Psoas muscle (tissue), 7 donors: ENCODE measurements at regions not wholly inside any gene's neighbourhood (a gene's known extent, or its start where the extent isn't known, plus 50 kb on each side); places are given as distances from the start of the nearest gene placed in this dataset.
A peak's percentile ranks its signal among the peaks of the same experiment; 100 is the strongest.

ENCODE experiments used
- ATAC-seq, 4 donors: fragments of 200-7000 bp; cut with Tn5 transposase; one replicate each; pipeline ENCODE4 v1.9.1; 2020; ENCODE audit warnings: moderate library complexity in 3 of 4, mild to moderate bottlenecking in 2 of 4
- DNase-seq, 2 donors: peaks; one replicate each; pipeline ENCODE4 v3.0.0-alpha.2; 2020
- H3K27ac ChIP-seq: fragments of 200-600 bp; one replicate; pipeline ENCODE4 v1.8.0; 2022
- H3K27me3 ChIP-seq, 3 donors: fragments of 200-600 bp in 1 of 3; one replicate each; pipeline versions ENCODE4 v1.6.1 to v1.8.0; 2013 to 2022; ENCODE audit warnings: low read length in 2 of 3, mild to moderate bottlenecking in 2 of 3, moderate library complexity in 1 of 3; ENCODE audit not compliant: insufficient read depth in 3 of 3
- H3K36me3 ChIP-seq, 2 donors: fragments of 200-600 bp in 1 of 2; one replicate each; pipeline versions ENCODE4 v1.6.1 to v1.8.0; 2013 to 2022; ENCODE audit warnings: low read depth in 1 of 2, mild to moderate bottlenecking in 1 of 2, moderate library complexity in 1 of 2; ENCODE audit not compliant: insufficient read depth in 1 of 2
- H3K4me1 ChIP-seq: fragments of 200-600 bp; one replicate; pipeline ENCODE4 v1.8.0; 2022
- H3K4me3 ChIP-seq: fragments of 200-600 bp; one replicate; pipeline ENCODE4 v1.8.0; 2022; ENCODE audit warnings: mild to moderate bottlenecking
- H3K9me3 ChIP-seq: fragments of 200-600 bp; one replicate; pipeline ENCODE4 v1.8.0; 2022
- WGBS, 3 donors: extraction: QIAGEN DNeasy Blood & Tissue Kit; methylation state at CpG; one replicate each; pipeline versions ENCODE4 v1.1.6 to v1.1.7; 2013; 5-methylcytosine and 5-hydroxymethylcytosine counted together
- intact Hi-C, 2 donors: fragments of 100-400 bp; cut with DNase I; formaldehyde crosslinking; loops; one replicate each; pipeline versions ENCODE4 v1.11.0 to v1.14.2; 2022
- TF ChIP-seq, protein P1 (sequence below): fragments of 200-600 bp; IDR thresholded peaks from one replicate; pipeline ENCODE4 v1.8.0; 2022; ENCODE audit warnings: antibody characterized with exemption
- donor health status: healthy with polysubstance abuse.
- donor health status: DM: no; HTN: no; CAD: no; lungs with moderate emphysema.
- donor health status: Bipolar disorder and iron deficiency.
- donor health status: healthy.
- donor health status: DM: yes; HTN: yes; CAD: no.
- donor health status: DM: no; HTN: no; CAD: no.
- donor health status: DM: yes; HTN: yes; CAD: no.

DNA sequence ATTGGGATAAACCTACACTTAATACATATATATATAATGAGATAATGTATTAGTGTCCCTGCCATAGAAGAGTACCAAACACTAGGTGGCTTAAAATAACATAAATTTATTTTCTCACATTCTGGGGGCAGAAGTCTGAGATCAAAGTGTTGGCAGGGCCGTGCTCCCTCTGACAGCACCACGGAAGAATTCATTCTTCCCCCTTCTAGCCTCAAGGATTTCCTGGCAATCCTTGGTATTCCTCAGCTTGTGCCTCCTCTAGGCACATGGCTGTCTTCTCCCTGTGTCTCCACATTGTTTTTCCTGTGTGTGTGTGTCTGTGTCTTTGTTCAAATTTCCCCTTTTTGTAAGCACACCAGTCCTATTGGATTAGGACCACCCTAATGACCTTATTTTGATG lies 115.2 kb upstream of the AGBL1 start:
- ATAC-seq = no peak
- no peak overlapping the region for H3K4me3 ChIP-seq
- H3K36me3 ChIP-seq = no peaks in the 10 kb centered on the region
- WGBS, 3 donors = 42 to 66% (median 55%) methylated on average over 2 of the region's 2 CpGs
- H3K27me3 ChIP-seq = no peaks in the 10 kb centered on the region
- H3K4me1 ChIP-seq = no peaks in the 10 kb centered on the region
- TF ChIP-seq, protein P1, sequence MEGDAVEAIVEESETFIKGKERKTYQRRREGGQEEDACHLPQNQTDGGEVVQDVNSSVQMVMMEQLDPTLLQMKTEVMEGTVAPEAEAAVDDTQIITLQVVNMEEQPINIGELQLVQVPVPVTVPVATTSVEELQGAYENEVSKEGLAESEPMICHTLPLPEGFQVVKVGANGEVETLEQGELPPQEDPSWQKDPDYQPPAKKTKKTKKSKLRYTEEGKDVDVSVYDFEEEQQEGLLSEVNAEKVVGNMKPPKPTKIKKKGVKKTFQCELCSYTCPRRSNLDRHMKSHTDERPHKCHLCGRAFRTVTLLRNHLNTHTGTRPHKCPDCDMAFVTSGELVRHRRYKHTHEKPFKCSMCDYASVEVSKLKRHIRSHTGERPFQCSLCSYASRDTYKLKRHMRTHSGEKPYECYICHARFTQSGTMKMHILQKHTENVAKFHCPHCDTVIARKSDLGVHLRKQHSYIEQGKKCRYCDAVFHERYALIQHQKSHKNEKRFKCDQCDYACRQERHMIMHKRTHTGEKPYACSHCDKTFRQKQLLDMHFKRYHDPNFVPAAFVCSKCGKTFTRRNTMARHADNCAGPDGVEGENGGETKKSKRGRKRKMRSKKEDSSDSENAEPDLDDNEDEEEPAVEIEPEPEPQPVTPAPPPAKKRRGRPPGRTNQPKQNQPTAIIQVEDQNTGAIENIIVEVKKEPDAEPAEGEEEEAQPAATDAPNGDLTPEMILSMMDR = no peak
- no peaks in the 10 kb centered on the region for H3K9me3 ChIP-seq
- DNase-seq = no peak
- intact Hi-C loops = no loop called here
- no peak overlapping the region for H3K27ac ChIP-seq

DNA sequence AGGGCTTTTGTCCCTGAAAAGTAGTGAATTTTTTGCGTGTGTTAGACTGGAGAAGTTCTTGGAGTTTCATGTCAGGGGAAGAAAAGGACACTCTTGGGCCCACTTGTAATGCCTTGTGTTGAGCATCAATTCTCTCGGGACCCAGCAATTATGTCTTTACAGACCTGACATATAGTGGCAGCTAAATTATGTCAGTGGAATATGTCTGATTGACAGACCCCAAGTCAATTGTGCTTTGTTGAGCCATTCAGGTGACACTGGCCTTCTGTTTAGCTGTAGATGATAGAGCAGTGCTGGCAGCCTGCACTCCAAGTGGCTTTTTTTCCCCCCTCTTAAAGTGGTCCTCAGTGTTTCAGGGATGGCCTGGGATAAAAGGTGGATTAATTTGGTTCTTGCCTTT lies 112.1 kb upstream of the AGBL1 start:
- Histone ChIP-seq H3K27me3 (no peaks in the 10 kb centered on the region), H3K27ac (no peak overlapping the region), H3K36me3 (no peaks in the 10 kb centered on the region), H3K4me3 (no peak overlapping the region), H3K9me3 (no peaks in the 10 kb centered on the region), H3K4me1 (no peaks in the 10 kb centered on the region)
- WGBS, 3 donors = 37 to 60% (median 43%) methylated on average over 2 of the region's 2 CpGs
- DNase-seq = no peak
- intact Hi-C loops = no loop called here
- TF ChIP-seq, protein P1 = no peak
- no peak for ATAC-seq

- H3K4me1 ChIP-seq = peaks cover 25% of the 10 kb centered on the region
- no peak for DNase-seq
- TF ChIP-seq, protein P1 = no peak
- H3K9me3 ChIP-seq = no peaks in the 10 kb centered on the region
- peak in 3 of 4 donors; percentile 14 to 39 (median 17) for ATAC-seq
- intact Hi-C loops = no loop called here
- H3K4me3 ChIP-seq = no peak overlapping the region
- peak overlapping the region; percentile 80 for H3K27ac ChIP-seq
- H3K27me3 ChIP-seq = no peaks in the 10 kb centered on the region
- no peaks in the 10 kb centered on the region for H3K36me3 ChIP-seq
- 11 to 35% (median 28%) methylated on average over 3 of the region's 3 CpGs for WGBS, 3 donors
These were observed 106.7 kb upstream of the AGBL1 start for GRCh38 chr15:85972805-85973540.

DNA sequence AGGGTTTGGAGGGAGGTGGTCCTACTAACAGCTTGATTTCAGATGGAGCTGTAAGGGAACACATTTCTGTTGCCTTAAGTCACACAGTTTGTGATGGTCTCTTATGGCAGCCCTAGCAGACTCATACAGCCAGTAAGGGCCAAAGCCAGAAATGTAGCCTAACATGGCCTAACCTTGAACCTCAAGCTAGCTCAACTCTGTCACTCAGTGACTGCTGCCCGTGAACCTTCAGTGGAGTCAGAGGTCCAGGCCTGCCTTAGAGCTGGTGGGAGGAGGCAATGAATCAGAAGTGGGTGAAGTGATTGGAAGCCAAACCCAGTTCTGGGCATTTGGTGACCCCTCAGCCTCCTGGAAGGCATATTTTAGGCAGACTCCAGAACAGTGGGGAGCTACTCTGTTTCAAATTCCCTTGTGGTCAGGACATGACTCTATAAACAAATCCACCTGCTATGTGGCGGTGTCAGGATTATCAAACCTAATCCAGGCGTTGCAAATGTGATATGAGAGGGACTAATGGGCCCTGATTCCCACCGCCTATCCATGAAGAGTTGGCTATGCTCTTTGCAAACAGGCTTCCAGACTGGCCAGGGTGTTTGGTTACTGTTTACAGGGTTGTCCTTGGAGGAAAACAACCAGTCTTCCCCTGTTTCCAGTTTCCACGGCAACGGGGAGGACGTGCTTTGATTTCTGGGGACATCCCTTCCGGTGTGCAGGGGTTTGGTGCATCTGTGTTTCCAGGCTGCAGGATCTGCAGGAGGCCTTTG lies 105.9 kb upstream of the AGBL1 start:
- DNase-seq (peak in 1 of 2 donors; percentile 52), ATAC-seq (peak; percentile 37 to 87 (median 74))
- no peak overlapping the region for H3K4me3 ChIP-seq
- WGBS, 3 donors = 16 to 22% (median 18%) methylated on average over 8 of the region's 8 CpGs
- peaks cover 25% of the 10 kb centered on the region for H3K4me1 ChIP-seq
- peak overlapping the region; percentile 80 for H3K27ac ChIP-seq
- H3K36me3 ChIP-seq = no peaks in the 10 kb centered on the region
- no peaks in the 10 kb centered on the region for H3K9me3 ChIP-seq
- intact Hi-C loops = no loop called here
- H3K27me3 ChIP-seq = no peaks in the 10 kb centered on the region
- TF ChIP-seq, protein P1 = no peak
